Gastrocnemius medialis (tissue), 4 donors: ENCODE measurements at regions not wholly inside any gene's neighbourhood (a gene's known extent, or its start where the extent isn't known, plus 50 kb on each side); places are given as distances from the start of the nearest gene placed in this dataset.

Experiments
- ATAC-seq, 2 donors: fragments of 150-250 bp; one replicate each; pipeline ENCODE4 v1.9.1; 2016
- DNase-seq, 2 donors: peaks; one replicate each; pipeline ENCODE4 v3.0.0-alpha.2; 2019
- H3K27ac ChIP-seq, 4 donors: fragments of 200-600 bp; sonication (generic); 1 replicate in 1 of 4; 2 replicates in 3 of 4; pipeline ENCODE4 v1.5.1; 2016 to 2018; ENCODE audit warnings: mild to moderate bottlenecking in 2 of 4, moderate library complexity in 1 of 4
- H3K27me3 ChIP-seq, 3 donors: fragments of 200-600 bp; sonication (generic) in 2 of 3; 1 replicate in 1 of 3; 2 replicates in 2 of 3; pipeline versions ENCODE4 v1.5.1 to v1.6.0; 2016 to 2019; ENCODE audit warnings: mild to moderate bottlenecking in 1 of 3, moderate library complexity in 1 of 3
- H3K36me3 ChIP-seq, 2 donors: fragments of 200-600 bp; sonication (generic) in 1 of 2; one replicate each; pipeline ENCODE4 v1.5.1; 2017 to 2018
- H3K4me1 ChIP-seq, 2 donors: fragments of 200-600 bp; sonication (generic) in 1 of 2; one replicate each; pipeline ENCODE4 v1.5.1; 2016 to 2017; ENCODE audit warnings: mild to moderate bottlenecking in 2 of 2
- H3K4me3 ChIP-seq, 4 donors: fragments of 200-600 bp; sonication (generic) in 3 of 4; 1 replicate in 1 of 4; 2 replicates in 3 of 4; pipeline ENCODE4 v1.5.1; 2016 to 2019; ENCODE audit warnings: mild to moderate bottlenecking in 2 of 4
- H3K9me3 ChIP-seq, 3 donors: fragments of 200-600 bp; sonication (generic) in 2 of 3; 1 replicate in 1 of 3; 2 replicates in 2 of 3; pipeline ENCODE4 v1.5.1; 2016 to 2019
- POLR2A ChIP-seq, 2 donors: fragments of 450-650 bp; IDR thresholded peaks; one replicate each; pipeline ENCODE4 v1.6.1; 2017; ENCODE audit warnings: antibody characterized with exemption in 2 of 2, mild to moderate bottlenecking in 2 of 2, moderate library complexity in 2 of 2
- in situ Hi-C, 4 donors: fragments of 200-750 bp; cut with MboI; loops; one replicate each; pipeline versions ENCODE4 v1.15.0 to v1.8.0; 2017; ENCODE audit warnings: low sequenced_read_pairs in 4 of 4
- intact Hi-C: fragments of 100-400 bp; cut with DNase I; formaldehyde crosslinking; loops from one replicate; pipeline ENCODE4 v1.15.1; 2023; ENCODE audit warnings: low total_unique reads
- TF ChIP-seq, protein P1 (sequence below), 5 experiments: fragments of 450-650 bp in 3 of 5; fragments of 200-600 bp in 2 of 5; sonication (generic) in 2 of 5; IDR thresholded peaks in 4 of 5; conservative IDR thresholded peaks in 1 of 5; 1 replicate in 4 of 5; 2 replicates in 1 of 5; pipeline ENCODE4 v1.5.1; 2016 to 2019; ENCODE audit warnings: antibody characterized with exemption in 5 of 5, mild to moderate bottlenecking in 3 of 5, moderate library complexity in 3 of 5

DNA sequence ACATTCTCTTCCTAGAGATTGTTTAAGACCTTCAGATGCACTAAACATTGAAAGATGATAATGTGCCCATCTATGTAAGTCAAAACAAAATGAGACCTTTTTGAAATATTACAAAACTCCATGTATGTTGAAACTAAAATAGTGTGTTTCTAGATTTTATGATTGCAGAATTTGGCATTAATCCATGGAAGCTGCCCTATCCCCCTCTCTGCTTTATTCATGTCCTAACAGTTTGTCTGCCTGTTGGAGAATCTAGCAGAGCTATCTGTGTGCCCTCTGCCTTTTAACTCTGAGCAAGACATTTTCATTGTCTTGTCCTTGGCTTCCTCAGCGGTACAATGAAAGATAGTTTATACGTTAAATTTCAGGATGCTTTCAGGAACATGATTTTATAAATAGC is 105.5 kb downstream of the FAT3 start:
- no peaks in the 10 kb centered on the region for H3K27me3 ChIP-seq
- H3K4me1 ChIP-seq: no peaks in the 10 kb centered on the region
- H3K4me3 ChIP-seq: no peak overlapping the region
- intact Hi-C loops: no loop called here
- no peaks in the 10 kb centered on the region for H3K36me3 ChIP-seq
- no peak overlapping the region for H3K27ac ChIP-seq
- TF ChIP-seq, protein P1, sequence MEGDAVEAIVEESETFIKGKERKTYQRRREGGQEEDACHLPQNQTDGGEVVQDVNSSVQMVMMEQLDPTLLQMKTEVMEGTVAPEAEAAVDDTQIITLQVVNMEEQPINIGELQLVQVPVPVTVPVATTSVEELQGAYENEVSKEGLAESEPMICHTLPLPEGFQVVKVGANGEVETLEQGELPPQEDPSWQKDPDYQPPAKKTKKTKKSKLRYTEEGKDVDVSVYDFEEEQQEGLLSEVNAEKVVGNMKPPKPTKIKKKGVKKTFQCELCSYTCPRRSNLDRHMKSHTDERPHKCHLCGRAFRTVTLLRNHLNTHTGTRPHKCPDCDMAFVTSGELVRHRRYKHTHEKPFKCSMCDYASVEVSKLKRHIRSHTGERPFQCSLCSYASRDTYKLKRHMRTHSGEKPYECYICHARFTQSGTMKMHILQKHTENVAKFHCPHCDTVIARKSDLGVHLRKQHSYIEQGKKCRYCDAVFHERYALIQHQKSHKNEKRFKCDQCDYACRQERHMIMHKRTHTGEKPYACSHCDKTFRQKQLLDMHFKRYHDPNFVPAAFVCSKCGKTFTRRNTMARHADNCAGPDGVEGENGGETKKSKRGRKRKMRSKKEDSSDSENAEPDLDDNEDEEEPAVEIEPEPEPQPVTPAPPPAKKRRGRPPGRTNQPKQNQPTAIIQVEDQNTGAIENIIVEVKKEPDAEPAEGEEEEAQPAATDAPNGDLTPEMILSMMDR (IDR thresholded peaks at IDR 0.05 in 4 of 5, conservative IDR thresholded peaks at IDR 0.05 in 1 of 5): no peak
- ATAC-seq (no peak), DNase-seq (no peak)
- in situ Hi-C loops: no loop called here
- H3K9me3 ChIP-seq: no peaks in the 10 kb centered on the region

DNA sequence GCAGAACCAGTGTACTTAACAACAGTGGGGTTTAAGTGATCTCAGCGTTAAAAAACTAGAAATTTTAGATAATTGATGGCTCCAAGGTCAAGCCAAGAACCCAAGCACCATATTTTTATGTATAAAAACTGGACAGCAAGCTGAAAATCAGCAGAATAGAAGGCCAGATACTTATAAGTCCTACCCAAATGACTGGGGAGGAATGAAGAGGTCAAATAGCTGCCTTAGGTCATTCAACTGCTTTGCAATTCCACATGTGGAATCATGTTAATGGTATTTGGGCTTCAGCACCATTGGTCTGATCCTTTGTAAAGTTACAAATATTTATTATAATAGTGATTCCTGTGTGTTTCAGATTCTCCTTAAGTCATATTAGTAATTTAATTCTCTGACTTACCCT is 108.4 kb downstream of the FAT3 start:
- DNase-seq (no peak), ATAC-seq (no peak)
- intact Hi-C loops: no loop called here
- in situ Hi-C loops: no loop called here
- TF ChIP-seq, protein P1 (IDR thresholded peaks at IDR 0.05 in 4 of 5, conservative IDR thresholded peaks at IDR 0.05 in 1 of 5): no peak
- no peak for TF ChIP-seq POLR2A (IDR thresholded peaks at IDR 0.05)
- Histone ChIP-seq H3K36me3 (no peaks in the 10 kb centered on the region), H3K27ac (no peak overlapping the region), H3K9me3 (no peaks in the 10 kb centered on the region), H3K27me3 (no peaks in the 10 kb centered on the region), H3K4me3 (no peak overlapping the region), H3K4me1 (no peaks in the 10 kb centered on the region)

DNA sequence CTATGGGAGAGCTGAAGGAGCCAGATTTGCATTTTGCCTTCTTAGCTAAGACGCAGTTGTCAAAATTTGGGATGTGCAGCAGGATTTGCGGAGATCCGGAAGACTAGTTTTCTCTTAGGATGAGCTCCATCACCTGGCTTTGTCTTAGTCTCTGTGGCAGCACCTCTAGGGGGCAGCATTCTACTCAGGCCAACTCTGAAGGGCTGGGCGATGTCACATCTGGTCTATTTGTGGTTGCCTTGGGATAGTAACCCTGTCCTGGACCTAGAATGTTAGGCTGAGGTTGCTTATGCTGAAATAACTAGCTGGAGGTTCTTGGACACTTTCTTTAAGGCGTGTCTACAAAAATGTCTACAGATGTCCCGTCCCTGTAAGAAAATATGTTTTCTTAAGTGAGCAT is 116.2 kb downstream of the FAT3 start:
- no peak overlapping the region for H3K27ac ChIP-seq
- no peak for DNase-seq
- no peak overlapping the region for H3K4me3 ChIP-seq
- H3K27me3 ChIP-seq: no peaks in the 10 kb centered on the region
- H3K4me1 ChIP-seq: peaks cover 5 to 6% of the 10 kb centered on the region in 2 donors
- no peaks in the 10 kb centered on the region for H3K36me3 ChIP-seq
- intact Hi-C loops (no loop called here), in situ Hi-C loops (no loop called here)
- ATAC-seq: no peak
- TF ChIP-seq POLR2A (IDR thresholded peaks at IDR 0.05): no peak
- TF ChIP-seq, protein P1 (IDR thresholded peaks at IDR 0.05 in 4 of 5, conservative IDR thresholded peaks at IDR 0.05 in 1 of 5): no peak
- H3K9me3 ChIP-seq: no peaks in the 10 kb centered on the region

DNA sequence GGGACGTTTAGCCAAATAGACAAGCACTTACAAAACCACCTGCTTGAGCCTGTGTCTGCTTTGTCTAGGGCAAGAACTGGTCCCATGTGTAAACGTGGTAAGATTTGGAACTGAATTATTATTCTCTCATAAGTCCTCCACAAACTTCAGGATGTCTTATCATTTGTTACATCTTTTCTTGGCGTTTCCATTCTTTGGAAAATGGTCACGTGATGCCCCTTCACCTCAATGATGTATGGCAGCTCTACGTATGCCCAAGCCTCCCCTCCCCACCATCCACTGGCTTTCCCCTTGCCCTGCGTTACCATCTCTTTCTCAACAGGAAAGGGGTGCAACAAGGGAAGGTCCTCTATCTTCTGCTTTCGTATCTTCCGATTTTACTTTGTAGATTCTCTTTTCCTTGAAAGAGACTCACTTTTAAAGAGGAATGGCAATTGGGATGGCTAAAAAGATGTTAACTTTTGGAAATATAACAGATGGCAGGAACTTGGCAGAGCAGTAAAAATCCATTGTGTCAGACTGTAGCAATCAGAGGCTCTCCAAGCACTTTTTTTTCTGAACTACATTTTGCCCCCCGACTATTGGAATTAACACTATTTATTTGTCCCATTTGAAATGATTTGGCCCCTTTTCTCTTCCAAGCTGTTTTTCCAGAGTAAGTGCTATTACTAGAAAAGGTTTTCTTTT is 117.6 kb downstream of the FAT3 start:
- no peaks in the 10 kb centered on the region for H3K27me3 ChIP-seq
- H3K9me3 ChIP-seq: no peaks in the 10 kb centered on the region
- intact Hi-C loops (no loop called here), in situ Hi-C loops (no loop called here)
- H3K27ac ChIP-seq: no peak overlapping the region
- H3K4me3 ChIP-seq: no peak overlapping the region
- H3K4me1 ChIP-seq: peaks cover 5 to 6% of the 10 kb centered on the region in 2 donors
- ATAC-seq (no peak), DNase-seq (no peak)
- TF ChIP-seq, protein P1 (IDR thresholded peaks at IDR 0.05 in 4 of 5, conservative IDR thresholded peaks at IDR 0.05 in 1 of 5): no peak
- TF ChIP-seq POLR2A (IDR thresholded peaks at IDR 0.05): no peak
- no peaks in the 10 kb centered on the region for H3K36me3 ChIP-seq

DNA sequence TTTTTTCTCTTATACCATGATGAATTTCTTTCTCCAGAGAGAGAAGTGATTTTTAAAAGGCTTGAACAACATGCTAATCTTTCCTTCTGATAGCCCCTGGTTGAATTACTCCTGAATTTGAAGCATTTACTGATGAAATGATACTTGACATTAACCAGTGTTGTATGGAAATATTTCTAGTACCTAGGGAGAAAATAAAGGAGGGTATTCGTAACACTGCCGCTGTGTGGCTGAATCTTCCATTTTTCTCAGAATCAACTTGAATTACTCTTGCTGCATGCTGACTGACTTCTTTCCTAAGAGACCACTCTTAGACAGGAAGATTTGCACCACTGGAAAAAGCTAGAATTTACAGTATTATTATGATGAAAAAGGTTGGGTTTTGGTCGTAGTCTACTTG is 118.3 kb downstream of the FAT3 start:
- in situ Hi-C loops: no loop called here
- no peaks in the 10 kb centered on the region for H3K9me3 ChIP-seq
- DNase-seq: no peak

More for the DNA sequence above, 118.3 kb downstream of the FAT3 start:
- Histone ChIP-seq H3K27ac (no peak overlapping the region), H3K4me1 (peaks cover 5 to 6% of the 10 kb centered on the region in 2 donors), H3K36me3 (no peaks in the 10 kb centered on the region), H3K27me3 (no peaks in the 10 kb centered on the region), H3K4me3 (no peak overlapping the region)
- TF ChIP-seq POLR2A (IDR thresholded peaks at IDR 0.05): no peak
- TF ChIP-seq, protein P1 (IDR thresholded peaks at IDR 0.05 in 4 of 5, conservative IDR thresholded peaks at IDR 0.05 in 1 of 5): no peak
- intact Hi-C loops: no loop called here
- ATAC-seq: no peak
